Left lung (tissue), 4 donors: ENCODE measurements at regions not wholly inside any gene's neighbourhood (a gene's known extent, or its start where the extent isn't known, plus 50 kb on each side); places are given as distances from the start of the nearest gene placed in this dataset.
"Not testable (repeated sequence)": the region's sequence is repeated elsewhere in the genome, so short reads cannot be mapped to it uniquely, and the experiment has no call there.

Source experiments
- ATAC-seq: fragments of 200-7000 bp; cut with Tn5 transposase; one replicate; pipeline ENCODE4 v1.9.1; 2020; ENCODE audit warnings: moderate library complexity
- DNase-seq, 4 donors: peaks; one replicate each; pipeline ENCODE4 v3.0.0-alpha.2; 2013 to 2020
- H3K27ac ChIP-seq, 2 donors: fragments of 200-600 bp; sonication (generic) in 1 of 2; one replicate each; pipeline versions ENCODE4 v1.5.0 to v1.8.0; 2020 to 2021
- H3K27me3 ChIP-seq, 2 donors: fragments of 200-600 bp; sonication (generic) in 1 of 2; one replicate each; pipeline versions ENCODE4 v1.5.0 to v1.8.0; 2020 to 2021
- H3K36me3 ChIP-seq, 2 donors: fragments of 200-600 bp; sonication (generic) in 1 of 2; one replicate each; pipeline versions ENCODE4 v1.5.0 to v1.8.0; 2020 to 2021
- H3K4me1 ChIP-seq, 2 donors: fragments of 200-600 bp; one replicate each; pipeline ENCODE4 v1.8.0; 2021
- H3K4me3 ChIP-seq, 2 donors: fragments of 200-600 bp; sonication (generic) in 1 of 2; one replicate each; pipeline versions ENCODE4 v1.5.0 to v1.8.0; 2020 to 2021; ENCODE audit warnings: mild to moderate bottlenecking in 1 of 2
- H3K9me3 ChIP-seq, 2 donors: fragments of 200-600 bp; sonication (generic) in 1 of 2; one replicate each; pipeline versions ENCODE4 v1.5.0 to v1.8.0; 2020 to 2021
- intact Hi-C, 2 donors: fragments of 100-400 bp; cut with DNase I; formaldehyde crosslinking; loops; one replicate each; pipeline versions ENCODE4 v1.11.2 to v1.14.2; 2022
- TF ChIP-seq, protein P1 (sequence below), 2 donors: fragments of 200-600 bp; sonication (generic) in 1 of 2; IDR thresholded peaks; one replicate each; pipeline versions ENCODE4 v1.5.0 to v1.8.0; 2021; ENCODE audit warnings: antibody characterized with exemption in 2 of 2
- donor health status: DM: no; HTN: yes; CAD: no.
- donor health status: DM: no; HTN: no; CAD: no.

DNA sequence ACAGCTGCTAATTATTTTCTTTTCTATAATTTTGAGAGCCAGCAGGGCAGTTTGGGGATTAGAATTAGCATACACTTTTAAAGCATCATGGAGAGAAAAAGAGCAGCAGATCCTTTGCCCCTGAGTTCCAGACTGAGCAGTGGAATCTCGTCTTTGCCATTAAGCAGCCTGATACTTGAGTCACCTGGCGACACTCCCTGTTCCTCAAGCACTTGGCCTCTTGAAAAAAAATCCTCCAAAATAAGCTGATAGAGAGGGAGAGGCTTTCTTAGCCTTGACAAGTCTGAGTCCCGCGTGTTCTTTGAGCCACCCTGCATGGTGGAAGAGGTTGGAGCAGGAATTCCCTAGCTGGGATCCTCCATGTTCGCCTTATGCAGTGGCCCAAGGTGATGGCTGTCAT, 398.3 kb downstream of the IRX2 start:
- Histone ChIP-seq H3K27ac (no peak overlapping the region), H3K36me3 (no peaks in the 10 kb centered on the region), H3K4me3 (no peak overlapping the region), H3K27me3 (no peaks in the 10 kb centered on the region), H3K9me3 (peaks cover 0 to 26% of the 10 kb centered on the region in 2 donors), H3K4me1 (no peaks in the 10 kb centered on the region)
- TF ChIP-seq, protein P1, sequence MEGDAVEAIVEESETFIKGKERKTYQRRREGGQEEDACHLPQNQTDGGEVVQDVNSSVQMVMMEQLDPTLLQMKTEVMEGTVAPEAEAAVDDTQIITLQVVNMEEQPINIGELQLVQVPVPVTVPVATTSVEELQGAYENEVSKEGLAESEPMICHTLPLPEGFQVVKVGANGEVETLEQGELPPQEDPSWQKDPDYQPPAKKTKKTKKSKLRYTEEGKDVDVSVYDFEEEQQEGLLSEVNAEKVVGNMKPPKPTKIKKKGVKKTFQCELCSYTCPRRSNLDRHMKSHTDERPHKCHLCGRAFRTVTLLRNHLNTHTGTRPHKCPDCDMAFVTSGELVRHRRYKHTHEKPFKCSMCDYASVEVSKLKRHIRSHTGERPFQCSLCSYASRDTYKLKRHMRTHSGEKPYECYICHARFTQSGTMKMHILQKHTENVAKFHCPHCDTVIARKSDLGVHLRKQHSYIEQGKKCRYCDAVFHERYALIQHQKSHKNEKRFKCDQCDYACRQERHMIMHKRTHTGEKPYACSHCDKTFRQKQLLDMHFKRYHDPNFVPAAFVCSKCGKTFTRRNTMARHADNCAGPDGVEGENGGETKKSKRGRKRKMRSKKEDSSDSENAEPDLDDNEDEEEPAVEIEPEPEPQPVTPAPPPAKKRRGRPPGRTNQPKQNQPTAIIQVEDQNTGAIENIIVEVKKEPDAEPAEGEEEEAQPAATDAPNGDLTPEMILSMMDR (IDR thresholded peaks at IDR 0.05), result no peak
- intact Hi-C loops, result no loop called here
- ATAC-seq (peak; percentile 89), DNase-seq (no peak)

DNA sequence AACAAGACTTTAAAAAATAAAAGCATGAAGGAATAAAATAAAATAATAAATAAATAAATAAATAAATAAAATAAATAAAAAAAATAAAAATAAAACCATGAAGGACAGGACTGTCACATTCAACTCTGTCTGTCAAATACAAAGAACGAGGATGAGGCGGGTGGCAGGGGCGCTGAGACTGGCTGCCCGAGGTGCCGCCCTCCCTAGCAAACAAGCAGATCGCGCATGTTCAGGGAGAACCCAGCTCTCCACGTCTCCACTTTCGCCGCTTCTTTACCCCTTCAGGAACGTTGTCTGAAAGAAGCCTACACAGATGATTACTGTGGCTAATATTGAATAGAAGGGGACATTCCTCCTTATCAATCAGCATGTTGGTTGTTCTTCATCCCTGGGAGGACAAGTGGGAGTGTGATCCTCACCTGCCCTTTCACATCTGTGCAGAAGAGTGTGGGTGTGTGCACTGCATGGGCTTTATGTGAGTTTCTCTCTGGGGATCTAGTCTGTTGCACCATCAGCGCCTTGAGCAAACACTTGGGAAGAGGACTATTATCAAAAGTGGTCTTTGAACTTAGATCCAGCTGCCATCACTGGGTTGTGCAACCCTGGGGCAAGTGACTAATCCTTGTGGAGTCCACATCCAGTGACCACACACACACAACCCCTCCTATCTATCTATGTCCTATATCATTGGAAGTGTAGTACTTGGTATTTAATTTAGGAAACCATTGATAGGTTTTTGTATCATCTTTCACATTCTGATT, 399.2 kb downstream of the IRX2 start:
- intact Hi-C loops, result no loop called here
- DNase-seq, result no peak
- Histone ChIP-seq H3K4me1 (no peaks in the 10 kb centered on the region), H3K27me3 (no peaks in the 10 kb centered on the region), H3K36me3 (no peaks in the 10 kb centered on the region), H3K9me3 (peaks cover 0 to 25% of the 10 kb centered on the region in 2 donors), H3K4me3 (no peak overlapping the region), H3K27ac (no peak overlapping the region)
- TF ChIP-seq, protein P1 (IDR thresholded peaks at IDR 0.05), result no peak
- ATAC-seq, result peak; percentile 74

DNA sequence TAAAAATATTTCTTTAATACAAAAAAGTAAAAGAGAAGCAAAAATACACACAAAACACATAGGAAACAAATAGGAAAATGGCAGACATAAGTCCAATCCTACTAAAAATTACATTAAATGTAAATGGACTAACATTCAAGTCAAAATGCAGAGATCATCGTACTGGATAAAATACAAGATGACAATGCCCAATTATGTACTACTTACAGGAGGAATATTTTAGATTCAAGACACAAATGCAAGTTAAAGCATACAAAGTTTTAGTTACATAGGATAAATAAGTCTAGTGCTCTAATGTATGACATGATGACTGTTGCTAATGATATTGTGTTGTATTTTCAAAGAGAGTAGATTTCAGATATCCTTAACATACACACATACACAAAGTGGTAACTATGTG, 401.7 kb downstream of the IRX2 start:
- H3K4me1 ChIP-seq, H3K27me3 ChIP-seq, H3K36me3 ChIP-seq, ATAC-seq, H3K27ac ChIP-seq, H3K4me3 ChIP-seq, DNase-seq, intact Hi-C loops: not testable (repeated sequence)
- H3K9me3 ChIP-seq, result peaks cover 0 to 37% of the 10 kb centered on the region in 2 donors

DNA sequence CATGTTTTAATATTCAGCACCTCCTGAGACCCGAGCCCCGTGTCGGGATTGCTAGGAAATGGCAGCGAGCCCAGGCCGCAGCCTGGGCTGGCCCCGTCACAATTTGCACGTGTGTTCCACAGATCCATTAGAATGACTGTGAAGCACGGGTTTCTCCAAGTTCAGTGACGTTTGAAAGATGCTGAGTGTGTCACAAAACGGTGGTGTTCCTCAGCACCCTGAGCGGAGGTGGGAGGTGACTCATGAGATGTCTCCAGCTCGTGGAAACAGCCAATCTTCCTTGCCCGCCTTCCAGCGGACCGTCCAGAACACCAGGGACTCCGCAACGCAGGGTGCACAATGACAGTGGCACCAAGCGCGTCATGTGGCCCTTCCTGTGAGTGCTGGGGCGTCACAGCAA, 412.8 kb downstream of the IRX2 start:
- Histone ChIP-seq H3K27me3 (peaks cover 0 to 18% of the 10 kb centered on the region in 2 donors), H3K4me3 (no peak overlapping the region), H3K4me1 (no peaks in the 10 kb centered on the region), H3K36me3 (no peaks in the 10 kb centered on the region), H3K27ac (no peak overlapping the region), H3K9me3 (no peaks in the 10 kb centered on the region)
- TF ChIP-seq, protein P1 (IDR thresholded peaks at IDR 0.05), result no peak
- no peak for DNase-seq
- intact Hi-C loops, result no loop called here
- no peak for ATAC-seq

DNA sequence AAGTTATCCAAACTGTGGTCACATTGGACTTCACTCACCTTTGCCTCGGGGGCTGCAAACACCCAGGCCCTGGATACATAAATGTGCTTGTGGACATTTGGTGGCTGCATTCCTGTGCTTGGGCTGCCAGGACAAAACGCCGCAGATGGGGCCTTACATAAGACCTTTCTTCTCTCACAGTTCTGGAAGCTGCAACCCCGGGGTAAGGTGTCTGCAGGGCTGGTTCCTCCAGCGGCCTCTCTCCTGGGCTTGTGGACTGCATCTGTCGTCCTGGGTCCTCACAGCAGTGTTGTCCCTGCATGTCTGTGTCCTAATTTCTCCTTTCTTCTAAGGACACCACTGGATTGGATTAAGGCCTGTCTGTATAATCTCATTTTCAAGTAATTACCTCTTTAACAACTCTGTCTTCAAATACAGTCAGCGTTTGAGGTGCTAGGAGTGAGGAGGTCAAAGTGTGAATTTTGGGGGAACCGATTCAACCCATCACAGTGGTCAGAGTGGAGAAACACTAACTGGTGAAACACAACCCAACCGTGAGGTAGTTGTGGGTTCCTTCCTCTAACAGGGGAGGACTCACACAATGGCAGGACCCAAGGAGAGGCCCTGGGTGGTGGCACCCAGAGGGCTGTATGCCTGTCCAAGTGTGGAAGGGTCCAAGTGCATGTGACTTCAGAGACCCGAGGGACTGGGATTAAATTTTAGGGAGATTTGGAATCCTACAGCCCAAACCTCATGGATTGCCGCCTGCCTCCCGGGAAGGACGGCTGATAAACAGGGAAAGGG, 415.6 kb downstream of the IRX2 start:
- TF ChIP-seq, protein P1 (IDR thresholded peaks at IDR 0.05), result no peak
- H3K9me3 ChIP-seq, result peaks cover 0 to 3% of the 10 kb centered on the region in 2 donors
- peaks cover 0 to 25% of the 10 kb centered on the region in 2 donors for H3K27me3 ChIP-seq
- no peak overlapping the region for H3K27ac ChIP-seq
- no peak for DNase-seq
- no peak overlapping the region for H3K4me3 ChIP-seq
- no peak for ATAC-seq
- H3K4me1 ChIP-seq, result no peaks in the 10 kb centered on the region
- H3K36me3 ChIP-seq, result no peaks in the 10 kb centered on the region
- intact Hi-C loops, result no loop called here
